HG03060 (cell line): ENCODE measurements at regions not wholly inside any gene's neighbourhood (a gene's known extent, or its start where the extent isn't known, plus 50 kb on each side); places are given as distances from the start of the nearest gene placed in this dataset.

ENCODE experiments used
- ATAC-seq: cut with Tn5 transposase; IDR thresholded peaks from one replicate; pipeline ENCODE4 v1.9.1; 2021; ENCODE audit warnings: low read depth, moderate number of reproducible peaks; ENCODE audit not compliant: unreplicated experiment

DNA sequence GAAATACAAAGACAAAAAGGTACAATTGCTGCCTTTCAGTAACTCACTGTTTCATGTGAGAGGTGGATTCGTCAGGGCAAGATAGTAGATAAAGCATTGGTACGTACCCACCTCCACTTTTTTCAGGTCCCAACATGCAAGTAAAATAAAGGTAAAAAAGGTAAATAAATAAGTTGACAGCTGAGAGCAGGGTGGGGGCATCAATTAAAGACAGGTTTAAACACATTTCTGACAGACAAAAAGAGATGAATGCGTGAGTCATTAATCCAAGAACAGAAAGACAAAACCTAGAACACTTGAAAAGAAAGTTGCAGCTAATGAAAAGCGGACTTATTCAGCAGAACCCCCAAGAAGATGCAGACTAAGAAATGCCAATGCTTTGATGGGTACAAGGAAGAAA lies 979.6 kb upstream of the CDH2 start:
- no peak for ATAC-seq

DNA sequence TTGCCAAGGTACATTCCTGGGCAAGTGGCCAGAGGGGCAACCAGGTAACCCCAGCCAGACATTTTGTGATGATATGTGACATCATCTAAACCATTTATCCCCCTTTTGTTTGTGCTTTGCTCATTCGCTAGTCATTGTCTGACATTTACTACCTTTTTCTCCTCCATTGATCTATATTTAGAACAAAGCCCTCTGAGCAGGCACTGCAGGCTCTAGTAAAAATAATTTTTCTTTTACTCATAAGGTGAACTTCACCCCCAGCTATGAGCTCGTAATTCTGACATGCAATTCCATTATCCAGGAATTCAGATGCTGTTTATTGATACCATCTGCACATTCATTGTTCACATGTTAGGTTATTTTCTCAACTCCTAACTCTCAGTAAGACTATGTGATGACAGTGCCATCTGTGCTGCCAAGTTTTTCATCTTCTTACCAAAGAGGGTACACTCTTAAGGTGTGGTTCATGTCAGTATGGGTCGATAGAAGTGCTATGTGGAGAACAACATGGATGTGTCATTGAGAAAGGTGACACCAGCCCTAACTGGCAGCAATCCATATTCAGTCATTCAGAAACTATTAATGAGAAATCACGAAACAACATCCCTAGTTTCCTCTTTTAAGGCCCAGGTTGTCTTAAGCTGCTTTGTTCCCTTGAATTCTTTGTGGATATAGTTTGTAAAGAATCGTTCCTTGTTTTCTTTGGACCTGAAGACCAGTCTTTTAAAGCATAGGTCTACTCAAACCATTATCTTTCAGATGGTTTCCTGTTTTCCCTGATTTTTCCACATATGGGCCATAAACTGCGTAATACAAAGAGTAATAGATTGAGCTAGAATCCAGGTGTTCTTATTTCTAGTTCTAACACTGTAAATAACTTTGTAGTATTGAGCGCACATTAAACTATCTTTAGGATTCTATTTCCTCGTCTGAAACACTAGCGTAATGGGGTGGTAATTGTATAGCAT lies 978.1 kb upstream of the CDH2 start:
- ATAC-seq: no peak

DNA sequence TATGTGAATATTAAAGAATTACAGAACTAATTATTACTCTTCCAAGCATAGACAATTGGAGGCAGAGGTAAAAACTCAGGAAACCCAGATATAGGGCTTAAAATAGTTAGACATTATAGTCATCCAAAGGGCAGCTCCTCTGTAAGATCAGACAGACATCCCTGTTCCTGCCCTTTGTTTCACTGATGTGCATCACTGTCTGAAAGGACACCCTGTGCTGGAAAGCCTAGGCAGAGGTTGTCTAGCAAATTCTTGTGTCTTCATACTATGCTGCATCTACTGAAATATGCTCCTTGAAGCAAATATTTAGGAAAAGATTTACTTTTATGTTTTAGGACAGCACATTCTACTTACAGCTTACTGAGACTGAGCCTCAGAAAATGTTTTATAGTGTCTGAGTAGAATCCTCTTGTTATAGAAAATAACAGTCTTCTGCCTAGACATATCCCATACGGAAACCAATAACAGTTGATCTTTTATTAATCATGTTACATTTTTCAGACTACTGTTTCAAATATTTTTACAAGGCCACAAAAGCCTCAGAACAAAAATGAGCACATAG lies 977.3 kb upstream of the CDH2 start:
- no peak for ATAC-seq

DNA sequence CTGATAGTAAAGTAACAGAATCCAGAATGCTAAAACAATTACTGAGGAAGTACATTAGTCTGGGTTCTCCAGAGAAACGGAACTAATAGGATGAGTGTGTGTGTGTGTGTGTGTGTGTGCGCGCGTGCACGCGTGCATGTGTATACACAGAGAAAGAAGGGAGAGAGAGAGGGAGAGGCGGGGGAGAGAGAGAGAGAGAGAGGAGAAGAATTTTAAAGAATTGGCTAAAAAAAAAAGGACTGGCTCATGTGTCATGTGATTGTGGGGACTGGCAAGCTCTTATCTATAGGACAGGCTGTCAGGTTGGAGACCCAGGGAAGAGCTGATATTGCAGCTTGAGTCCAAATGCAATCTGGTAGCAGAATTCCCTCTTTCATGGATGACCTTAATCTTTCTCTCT lies 976.2 kb upstream of the CDH2 start:
- no peak for ATAC-seq

DNA sequence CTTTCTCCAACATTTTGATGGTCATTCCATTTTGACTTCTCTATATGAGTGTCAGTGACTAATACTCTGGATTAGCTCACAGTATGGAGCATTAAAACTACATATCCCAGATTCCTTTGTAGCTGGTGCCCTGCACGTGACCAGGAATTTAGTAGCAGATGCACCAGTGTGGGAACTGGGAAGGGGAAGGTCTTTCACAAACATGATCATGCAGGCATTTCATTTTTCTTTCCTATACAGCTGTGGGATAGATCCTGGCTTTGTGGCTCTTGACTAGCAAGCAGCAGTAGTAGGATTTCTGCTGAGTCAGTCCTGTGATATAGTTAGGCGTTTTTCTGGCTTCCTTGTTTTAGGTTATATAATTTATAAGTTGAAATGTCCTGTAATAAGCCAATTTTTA lies 971.0 kb upstream of the CDH2 start:
- no peak for ATAC-seq

DNA sequence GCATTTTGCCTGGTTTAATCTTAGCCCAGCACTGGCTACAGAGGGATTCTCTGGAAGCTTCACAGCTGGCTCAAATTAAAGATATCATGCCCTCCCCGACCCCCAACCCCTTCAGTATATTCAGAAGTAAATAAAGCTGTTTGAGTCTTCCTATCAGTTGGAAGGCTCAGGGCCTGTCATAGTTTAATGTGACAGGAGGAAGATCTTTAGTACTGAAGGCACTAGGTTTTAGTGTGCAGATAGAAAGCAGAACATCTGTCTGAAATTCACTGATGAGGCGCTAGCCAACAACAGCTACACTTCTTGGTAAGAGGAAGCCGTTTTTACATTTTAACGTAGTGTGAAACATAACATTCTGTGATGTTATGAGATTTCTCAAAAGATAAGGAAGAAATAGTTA lies 969.1 kb upstream of the CDH2 start:
- ATAC-seq: no peak

DNA sequence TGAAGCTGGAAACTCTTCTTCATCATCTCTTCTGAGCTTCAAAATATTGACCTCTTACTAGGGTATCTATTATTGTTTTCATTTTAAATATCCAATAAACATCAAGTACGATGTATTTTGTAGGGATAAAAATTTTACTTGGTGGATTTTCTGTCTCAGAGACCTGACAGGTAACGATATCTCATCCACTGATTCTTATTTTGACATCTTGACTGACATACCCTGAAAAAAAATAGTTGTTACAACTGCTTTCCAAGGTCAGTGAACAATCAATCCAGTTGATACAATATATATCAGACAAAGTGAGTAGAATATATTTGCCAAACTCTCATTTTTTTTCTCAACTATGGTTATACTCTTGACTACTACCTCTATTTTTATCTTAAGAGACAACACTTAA lies 963.7 kb upstream of the CDH2 start:
- no peak for ATAC-seq

DNA sequence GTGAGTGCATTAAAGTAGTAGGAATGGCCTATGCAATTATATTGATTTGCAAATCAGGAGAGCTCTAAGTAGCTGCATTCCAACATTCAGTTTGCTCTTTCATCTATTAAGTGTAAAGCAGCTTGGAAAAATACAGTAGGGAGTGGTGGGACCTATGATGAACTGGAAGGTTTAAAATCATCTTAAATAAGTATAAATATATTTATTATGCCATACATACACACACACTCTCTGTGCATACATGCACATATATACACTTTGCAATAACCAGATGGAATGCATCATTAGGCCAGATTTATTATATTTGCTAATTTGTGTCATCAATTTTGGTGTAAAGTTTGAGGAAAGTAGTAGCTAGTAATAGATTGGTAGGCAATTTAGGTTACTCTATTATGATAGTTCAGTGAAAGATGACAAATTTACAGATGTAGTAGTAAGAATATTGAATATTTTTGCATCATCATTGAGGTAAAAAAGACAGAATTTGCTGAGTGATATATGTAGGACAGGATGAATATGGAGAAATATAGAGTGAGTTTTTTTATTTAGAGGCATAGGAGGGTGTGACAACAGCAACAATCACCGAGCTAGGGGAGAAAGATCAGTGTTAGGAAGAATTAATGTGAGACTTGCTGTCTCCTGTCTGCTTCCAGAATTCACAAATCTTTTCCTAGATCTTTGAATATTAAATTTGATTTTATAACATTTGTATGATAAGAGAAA lies 961.0 kb upstream of the CDH2 start:
- ATAC-seq: no peak

DNA sequence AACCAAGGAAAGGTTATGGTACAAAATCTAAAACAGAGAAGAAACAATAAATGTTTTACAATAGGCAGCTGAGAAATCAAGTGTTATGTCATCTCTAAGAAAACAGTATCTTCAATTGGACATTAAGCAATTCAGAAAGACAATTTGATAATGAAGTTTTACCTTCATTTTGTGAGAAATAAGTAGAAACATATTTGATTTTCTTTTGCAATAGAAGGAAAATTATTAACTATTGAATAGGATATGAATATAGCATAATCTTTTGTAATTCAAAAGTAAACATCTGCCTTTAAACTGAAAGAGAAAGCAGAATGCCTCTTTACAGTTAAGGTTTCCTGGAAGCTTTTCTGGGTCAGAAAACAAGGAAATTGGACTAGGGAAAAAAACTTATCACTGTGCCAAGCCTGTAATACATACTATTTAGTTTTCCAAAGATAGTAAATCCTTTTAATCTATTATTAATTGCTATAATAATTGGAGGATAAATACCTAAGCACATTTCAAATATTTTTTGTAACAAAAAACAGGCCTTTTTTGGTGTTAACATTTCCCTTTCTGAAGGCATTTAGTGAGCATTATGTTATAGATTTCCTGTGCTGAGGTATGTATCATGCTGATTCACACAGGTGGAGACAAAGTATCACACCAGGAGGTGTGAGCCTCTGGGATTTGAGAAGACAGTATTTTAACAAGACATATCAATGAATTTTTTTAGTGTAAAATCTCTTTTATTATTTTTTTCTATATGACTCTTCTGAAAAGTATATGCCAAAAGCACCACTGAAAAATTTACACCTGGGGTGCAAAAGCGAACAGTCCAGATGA lies 947.0 kb upstream of the CDH2 start:
- no peak for ATAC-seq

DNA sequence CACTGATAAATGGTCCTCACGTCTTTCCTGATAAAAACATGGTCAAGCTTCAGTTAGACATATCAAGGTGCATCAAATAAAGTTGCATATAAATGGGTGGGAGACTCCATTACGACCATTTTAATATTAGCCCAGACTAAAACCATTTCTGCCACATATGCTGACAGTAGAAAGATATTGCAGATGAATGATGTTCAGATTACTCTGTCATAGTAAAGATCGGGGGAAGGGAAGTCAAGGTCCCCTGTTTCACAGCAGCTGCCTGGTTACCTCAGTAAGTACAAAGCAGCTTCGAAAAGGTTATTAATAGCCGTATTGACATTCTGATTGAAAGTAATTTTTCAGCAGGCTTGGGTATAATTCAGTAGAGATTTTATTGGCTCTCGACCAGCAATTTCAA lies 927.7 kb upstream of the CDH2 start:
- no peak for ATAC-seq

DNA sequence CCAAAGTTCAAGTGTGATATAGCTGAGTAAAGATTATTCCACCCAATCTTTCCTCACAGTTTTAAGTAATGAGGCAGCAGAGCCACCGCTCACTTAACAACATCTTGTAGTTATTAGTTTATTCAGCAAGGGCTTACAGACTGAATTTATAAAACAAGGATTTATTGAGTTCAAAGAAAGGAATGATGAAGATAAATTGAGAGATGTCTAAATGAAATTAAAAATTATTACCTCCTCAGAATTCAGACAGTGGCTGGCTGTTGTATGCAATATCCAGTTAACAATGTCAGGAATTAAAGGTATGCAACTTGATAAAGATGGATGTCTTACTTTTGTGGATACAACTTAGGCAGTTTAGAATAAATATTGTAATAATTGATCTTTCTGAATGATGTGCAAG lies 927.3 kb upstream of the CDH2 start:
- no peak for ATAC-seq

DNA sequence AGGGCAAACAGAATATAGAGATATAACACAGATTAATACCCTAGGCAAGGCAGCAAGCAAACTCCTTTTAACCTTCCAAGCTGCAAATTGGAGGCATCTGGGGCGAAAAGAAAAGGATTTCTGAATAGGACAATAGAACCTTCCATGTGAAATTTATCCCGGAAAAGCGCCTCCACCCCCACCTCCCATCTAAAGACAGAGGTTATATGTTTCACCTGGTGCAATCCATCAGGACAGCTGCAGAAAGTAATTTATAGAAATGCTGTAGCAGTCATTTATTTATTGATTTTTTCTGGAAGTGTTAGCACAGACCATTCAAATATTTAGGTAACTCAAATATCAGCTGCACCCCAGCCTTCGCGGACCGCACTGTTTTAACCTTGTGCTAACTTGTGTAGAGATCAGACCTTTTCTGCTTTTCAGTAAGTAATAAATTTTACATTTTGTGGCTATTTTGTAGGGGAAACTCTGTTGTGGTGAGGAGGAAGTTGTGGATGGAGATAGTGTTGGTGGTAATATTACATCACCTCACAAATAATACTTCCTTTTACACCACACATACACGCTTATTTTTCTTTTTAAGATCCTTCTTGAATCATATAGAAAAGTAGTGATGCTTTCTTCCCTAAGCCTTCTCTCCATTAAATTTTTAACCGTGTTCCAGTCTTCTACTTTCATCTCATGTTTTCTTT lies 919.3 kb upstream of the CDH2 start:
- no peak for ATAC-seq

DNA sequence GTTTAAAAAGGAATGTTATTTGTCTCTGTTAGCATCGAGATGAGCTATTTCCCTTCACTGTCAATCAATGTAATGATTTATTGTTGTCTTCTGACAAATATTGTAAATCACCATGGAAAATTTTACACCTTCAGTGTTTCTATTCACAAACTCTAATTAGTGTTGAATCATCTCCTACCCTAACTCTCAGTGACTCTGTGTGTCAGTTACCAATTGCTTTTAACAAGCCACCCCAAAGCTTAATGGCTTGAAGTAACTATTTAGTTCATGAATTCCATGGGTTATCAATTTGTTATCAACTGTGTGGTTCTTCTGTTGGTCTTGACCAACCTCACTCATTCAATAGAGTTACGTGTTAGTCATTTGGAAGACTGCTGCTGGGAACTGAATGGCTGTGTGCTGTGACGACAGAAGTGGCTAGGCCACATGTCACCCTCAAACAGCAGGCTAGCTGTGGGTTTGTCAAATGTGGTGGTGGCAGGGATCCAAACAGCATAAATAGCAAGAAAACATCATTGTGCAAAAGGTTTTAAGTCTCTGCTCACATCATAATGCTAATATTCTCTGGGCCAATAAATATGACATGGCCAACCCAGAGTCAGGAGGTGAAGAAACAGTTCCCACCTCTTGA lies 910.8 kb upstream of the CDH2 start:
- no peak for ATAC-seq

DNA sequence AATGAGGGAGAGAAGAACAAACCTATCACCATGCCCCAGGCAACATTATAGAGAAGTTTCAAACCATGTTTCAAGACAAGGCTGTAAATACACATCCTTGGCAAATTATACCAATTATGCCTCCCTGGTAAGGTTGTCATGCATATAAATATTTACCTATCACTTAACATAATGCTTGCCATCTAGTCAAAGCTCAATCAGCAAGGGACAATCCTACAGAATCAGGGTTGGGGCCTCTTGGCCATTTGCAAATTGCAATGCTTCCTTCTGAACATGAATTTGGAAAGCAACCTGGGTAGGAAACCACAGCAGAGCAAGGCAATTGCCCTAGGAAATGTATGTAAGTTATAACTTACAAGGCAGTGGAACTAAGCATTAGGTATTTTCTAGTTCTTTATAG lies 907.2 kb upstream of the CDH2 start:
- no peak for ATAC-seq

DNA sequence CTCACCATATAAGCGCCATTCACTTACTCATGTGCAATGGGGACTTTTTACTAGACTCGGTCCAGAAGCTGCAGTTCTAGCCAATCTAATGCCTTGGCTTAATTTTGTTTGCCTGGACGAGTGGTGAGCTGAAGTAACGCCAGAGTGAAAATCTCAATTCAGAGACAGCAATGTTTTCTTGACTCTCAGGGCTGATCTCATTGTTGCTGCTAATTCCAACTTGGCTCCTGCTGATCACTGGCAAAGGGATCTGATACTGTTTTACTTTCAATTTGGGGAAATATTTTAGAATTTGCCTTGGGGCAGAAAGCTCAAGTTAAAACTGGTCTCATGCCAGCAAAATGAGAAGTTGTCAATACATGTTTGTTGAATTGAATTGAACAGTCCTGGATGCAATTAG lies 906.6 kb upstream of the CDH2 start:
- no peak for ATAC-seq

DNA sequence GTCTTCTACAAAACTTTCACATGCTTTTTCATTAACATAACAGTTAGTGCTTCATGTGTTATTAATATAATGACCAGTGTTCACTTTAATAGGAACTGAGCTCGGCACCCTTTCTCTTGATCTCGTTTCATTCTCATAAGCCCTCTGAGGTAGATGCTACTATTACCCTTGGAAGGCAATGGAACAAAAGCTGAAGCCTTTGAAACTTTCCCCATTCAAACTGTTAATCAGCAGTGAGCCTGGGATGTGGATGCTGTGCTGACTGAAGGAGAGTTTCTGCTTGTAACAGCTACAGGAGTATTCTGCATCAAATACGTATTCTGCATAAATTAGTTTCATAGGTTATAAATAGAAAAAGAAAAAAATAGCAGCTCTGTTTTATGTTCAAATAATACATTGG lies 904.0 kb upstream of the CDH2 start:
- ATAC-seq: no peak

DNA sequence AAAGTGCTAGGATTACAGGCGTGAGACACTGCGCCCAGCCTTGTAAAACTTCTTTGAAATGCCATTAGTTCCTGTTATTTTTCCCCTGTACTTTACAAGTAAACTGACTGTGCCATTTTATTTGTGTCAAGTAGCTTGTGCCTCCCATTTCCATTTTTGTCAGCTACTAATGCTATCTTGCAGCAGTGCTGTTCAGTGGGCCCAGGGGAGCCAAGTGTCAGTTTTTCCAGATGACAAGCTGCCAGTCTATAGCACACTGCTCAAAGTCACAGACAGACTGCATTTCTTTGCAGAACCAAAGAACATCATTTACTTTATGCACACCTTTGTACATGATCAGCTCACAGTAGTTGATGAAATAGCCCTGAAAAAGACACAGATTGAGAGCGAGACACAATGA lies 901.3 kb upstream of the CDH2 start:
- no peak for ATAC-seq

DNA sequence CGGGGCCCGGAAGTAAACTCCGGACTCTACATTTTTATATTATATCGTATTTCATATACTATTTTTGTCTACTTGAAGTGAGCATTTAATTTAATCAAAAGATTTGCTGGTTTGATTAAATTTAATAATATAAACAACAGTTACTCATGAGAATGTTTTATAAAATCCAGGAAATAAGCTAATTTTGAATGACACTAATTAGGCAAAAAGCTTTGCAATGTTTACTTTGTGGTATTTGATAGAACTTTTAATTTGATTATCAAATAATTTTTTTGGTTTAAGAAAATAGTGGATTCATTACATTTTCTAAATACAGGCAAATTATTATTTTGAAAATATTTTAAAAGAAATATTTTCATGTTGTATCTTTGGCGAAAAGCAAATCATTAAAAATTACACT lies 900.4 kb upstream of the CDH2 start:
- ATAC-seq: no peak

DNA sequence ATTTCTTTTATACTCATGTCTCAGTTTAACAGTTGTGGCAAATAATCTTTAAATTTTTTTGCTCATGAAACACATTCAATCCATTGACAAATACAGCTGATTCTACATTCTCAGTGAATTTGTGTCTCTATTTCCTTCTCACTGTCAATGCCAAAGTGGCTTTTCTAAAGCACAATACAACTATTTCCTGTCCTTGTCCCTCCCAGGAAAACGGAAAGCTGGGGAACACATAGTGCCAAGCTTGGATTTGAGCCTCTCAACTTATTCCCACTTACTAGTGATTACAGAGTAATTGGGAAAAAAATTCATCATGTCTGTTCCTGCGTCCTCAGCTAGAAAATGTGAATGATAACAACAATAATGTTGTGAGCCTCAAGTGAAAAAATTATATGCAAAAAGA lies 899.7 kb upstream of the CDH2 start:
- no peak for ATAC-seq

DNA sequence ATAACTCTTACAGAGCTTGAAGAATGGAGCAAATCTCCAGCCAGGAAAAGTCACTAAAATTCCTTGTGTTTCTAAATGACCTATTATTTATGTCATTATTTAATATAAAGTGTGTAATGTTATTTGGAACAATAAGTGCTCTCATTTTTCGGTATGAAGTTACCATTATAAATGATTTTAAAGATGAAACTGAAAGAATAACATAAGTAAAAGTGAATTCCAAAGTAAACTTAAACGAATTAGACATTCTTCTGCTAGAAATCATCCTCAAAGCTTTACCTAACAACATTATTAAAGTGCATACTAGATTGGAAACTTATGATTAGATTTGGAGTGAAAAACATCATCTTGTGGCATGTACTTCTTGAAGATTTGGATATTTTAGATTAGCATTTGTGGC lies 897.2 kb upstream of the CDH2 start:
- no peak for ATAC-seq
